NCI-H748 treated with DMSO at 0.1 percent for 48 hours (cell line): ENCODE measurements at regions not wholly inside any gene's neighbourhood (a gene's known extent, or its start where the extent isn't known, plus 50 kb on each side); places are given as distances from the start of the nearest gene placed in this dataset.
"Not testable (repeated sequence)": the region's sequence is repeated elsewhere in the genome, so short reads cannot be mapped to it uniquely, and the experiment has no call there.

Experiments used
- DNase-seq: peaks from one replicate; lab custom pipeline; 2025; lab: John Stamatoyannopoulos, UW

DNA sequence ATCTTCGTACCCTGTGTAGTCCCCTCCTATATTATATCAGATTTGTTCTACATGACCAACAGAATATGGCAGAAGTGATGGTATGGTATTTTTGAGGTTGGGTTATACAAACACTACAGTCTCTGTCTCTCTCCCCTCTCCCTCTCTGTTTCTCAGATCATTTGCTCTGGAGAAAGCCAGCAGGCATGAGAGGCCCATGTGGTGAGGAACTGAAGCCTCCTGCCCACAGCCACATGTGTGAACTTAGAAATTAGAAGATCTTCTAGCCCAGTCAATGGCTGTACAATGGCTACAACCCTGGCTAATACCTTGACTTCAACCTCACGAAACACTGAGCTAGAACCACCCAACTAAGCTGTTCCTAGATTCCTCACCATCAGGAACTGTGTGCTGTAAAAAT lies 250.6 kb downstream of the SMAD2 start:
- DNase-seq: no peak

GRCh38 chr18:47677952-47678351 lies 252.5 kb downstream of the SMAD2 start:
- no peak for DNase-seq

GRCh38 chr18:47669815-47670214 lies 260.6 kb downstream of the SMAD2 start:
- DNase-seq: no peak

GRCh38 chr18:47658498-47658897 lies 272.0 kb downstream of the SMAD2 start:
- no peak for DNase-seq

DNA sequence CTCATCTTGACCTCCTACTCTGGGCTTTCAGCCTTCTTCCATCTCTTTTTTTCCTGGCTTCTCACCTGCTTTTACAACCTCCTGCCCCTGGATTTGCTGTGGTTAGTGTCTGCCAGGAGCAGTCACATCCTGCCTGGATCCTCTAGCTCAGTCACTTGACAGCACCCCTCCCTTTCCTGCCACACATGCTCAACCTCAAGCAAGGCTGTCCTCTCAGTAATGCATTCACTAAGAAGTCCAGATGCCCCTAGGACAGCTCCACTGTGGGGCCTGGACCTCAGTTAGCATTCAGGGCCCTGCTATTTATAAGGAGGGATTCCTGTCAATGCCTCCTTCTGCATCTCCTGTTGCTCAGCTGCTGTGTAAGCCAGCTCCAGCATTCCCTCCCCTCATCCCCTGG lies 275.5 kb downstream of the SMAD2 start:
- no peak for DNase-seq

DNA sequence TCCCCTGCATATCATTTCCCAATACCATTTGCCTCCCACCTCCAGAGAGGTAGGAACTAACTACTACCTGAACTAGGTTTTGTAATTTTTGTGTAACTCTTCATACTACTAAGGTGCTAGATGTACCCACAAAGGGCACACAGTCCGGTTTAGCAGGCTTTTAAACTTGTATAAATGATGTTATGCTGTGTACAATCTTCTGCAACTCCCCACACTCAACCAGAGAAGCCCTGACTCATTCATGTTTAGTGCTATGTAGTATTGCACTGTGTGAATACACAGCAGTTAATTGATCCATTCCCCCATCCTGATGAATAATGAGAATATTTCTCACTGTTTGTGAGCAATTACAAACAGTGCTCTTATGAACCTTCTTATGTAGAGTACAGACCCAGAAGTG lies 285.6 kb downstream of the SMAD2 start:
- DNase-seq: no peak

GRCh38 chr18:47637551-47637950 lies 292.9 kb downstream of the SMAD2 start:
- not testable (repeated sequence) for DNase-seq

GRCh38 chr18:47635416-47635815 lies 295.0 kb downstream of the SMAD2 start:
- no peak for DNase-seq

DNA sequence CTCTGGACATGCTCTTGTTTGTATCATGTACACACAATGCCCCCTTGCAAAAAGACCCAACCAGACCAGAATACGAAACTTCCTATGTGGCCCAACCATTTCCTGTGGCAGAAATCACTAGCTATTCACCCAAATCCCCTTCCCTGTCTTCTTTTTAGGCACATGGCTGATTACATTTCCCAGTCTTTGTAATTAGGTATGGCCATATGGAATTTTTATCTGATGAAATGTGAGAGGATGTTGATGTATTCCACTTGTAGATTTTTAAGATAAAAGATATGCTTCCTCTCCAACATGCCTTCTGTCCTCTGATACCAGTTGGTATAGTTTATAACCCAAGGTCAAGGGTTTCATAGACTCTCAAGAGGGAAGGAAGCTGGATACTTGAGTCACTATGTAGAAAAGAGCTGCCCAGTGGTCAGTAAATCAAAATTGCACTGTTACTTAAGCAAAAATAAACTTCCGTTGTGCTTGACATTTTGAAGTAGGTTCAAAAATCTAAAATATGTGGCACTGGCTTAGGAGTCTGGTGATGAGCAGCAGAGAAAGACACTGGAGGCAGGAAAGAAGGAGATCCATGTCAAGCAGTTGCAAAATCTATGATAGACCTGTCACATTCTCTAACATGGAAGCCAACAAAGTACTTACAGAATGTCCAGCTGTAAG lies 297.4 kb downstream of the SMAD2 start:
- DNase-seq: no peak

DNA sequence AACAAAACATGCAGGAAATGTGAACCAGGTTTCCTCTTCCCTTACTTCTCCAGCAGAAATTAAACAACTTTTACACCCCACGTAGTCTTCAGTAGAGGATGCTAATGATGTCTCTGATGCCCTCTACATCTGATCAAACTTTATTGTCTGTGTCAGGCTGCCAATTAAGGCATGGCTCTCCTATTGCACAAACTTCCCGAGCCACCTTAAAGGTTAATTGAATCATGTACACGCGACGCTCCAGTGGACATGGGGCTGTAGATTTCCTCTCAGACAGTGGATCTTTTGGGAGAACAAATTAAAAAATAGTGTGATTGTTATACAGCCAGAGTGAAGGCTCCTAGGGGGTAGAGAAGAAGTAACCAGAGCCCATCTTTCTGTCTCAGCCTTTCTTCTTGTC lies 301.6 kb downstream of the SMAD2 start:
- no peak for DNase-seq

DNA sequence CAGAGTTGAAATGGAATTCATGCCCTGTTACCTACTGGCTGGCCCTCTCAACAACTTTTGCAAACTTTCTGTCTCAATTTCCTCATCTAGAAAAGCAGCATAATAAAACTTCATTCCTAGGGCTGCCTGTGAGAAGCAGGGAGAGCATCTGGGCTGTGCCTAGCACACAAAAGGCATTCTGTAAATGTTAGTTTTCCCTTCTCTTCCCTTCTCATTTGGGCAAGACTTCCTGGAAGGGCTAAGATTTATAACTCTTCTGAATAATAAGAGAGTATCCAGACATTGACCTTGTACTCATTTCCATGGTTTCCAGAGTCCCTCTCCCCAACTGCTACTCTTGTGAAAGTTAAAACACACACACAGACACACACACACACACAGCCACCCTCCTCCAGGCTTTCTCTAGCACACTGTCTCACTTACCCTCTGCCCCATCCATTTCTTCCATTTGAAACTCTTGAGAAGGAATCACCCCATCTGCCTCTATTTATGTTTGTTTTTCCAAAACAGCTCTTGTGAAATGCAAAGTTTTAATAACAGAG lies 302.1 kb downstream of the SMAD2 start:
- DNase-seq: no peak

- DNase-seq: no peak
These were observed 303.4 kb downstream of the SMAD2 start for GRCh38 chr18:47627030-47627429.

DNA sequence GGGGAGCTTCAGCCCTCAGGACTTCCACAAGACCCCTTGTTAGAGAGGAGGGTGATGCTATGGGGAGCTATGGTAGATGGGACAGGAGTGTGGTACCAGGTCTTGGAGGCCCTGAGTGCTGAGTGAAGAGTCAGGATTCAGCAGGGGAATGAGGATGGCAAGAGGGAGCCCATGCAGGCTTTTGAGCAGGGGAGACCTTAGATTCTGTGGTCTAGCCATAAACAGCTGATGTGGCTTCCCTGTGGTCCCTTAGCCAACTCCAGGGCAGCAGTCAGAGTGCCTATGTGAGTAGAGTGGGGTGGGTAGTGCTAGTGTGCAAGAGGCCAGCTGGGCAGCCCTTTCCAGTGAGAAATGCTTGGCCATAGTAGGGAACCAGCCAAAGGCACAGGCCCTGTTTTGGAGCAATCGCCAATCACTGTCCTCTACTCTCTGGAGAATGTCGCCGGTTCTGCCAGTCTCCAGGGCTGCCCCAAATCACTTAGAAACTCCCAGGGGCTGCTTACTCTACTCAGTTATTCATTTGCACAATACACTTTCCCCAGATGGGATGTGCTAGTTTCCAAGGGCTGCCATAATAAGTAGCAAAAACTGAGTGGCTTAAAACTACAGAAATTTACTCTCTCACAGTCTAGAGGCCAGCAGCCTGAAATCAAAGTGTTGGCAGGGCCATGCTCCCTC lies 310.5 kb downstream of the SMAD2 start:
- DNase-seq: no peak

GRCh38 chr18:47618758-47619157 lies 311.7 kb downstream of the SMAD2 start:
- no peak for DNase-seq

- DNase-seq: no peak
These were observed 315.4 kb downstream of the SMAD2 start for GRCh38 chr18:47615043-47615442.

DNA sequence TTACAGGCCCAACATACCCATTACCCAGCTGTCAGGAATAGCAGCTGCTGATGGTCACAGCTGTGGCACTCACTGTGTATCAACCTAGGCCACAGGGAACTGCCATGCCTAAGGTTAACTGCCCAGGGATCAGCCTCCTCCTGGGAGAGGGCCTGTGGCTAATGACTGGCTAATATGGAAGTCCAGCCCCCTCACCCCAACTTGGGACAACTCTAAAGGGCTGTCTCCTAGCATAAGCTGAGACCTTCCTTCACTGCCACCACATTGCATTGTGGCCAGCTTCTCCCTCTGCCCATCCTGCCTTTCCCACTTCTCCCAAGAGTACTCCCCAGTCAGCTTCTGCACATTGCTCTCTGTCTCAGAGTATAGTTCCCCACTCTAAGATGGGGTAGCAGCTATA lies 316.5 kb downstream of the SMAD2 start:
- no peak for DNase-seq

GRCh38 chr18:47611649-47612048 lies 318.8 kb downstream of the SMAD2 start:
- no peak for DNase-seq

- no peak for DNase-seq
These were observed 323.9 kb downstream of the SMAD2 start for GRCh38 chr18:47606526-47606925.

DNA sequence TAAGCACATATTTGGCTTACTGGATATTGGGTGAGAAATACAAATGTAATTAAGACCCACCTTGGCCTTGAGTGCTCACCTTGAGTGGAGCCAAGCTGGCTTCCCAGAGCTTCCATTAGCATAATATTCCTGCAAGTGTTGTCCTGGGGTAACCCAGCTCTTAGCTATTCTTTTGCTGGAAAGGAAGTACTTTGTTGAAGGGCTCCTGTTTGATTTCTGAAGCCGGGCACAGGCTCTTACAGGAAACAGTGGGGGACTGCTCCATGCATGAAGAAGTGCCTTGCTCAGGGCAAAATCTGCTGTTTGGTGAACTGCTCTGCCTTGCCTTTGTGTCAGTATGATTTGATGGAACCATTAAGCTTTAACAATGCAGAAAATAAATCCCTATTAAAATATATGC lies 325.4 kb downstream of the SMAD2 start:
- DNase-seq: no peak

GRCh38 chr18:47604021-47604420 lies 326.4 kb downstream of the SMAD2 start:
- no peak for DNase-seq

GRCh38 chr18:47603158-47603557 lies 327.3 kb downstream of the SMAD2 start:
- DNase-seq: no peak

GRCh38 chr18:47602273-47602897 lies 328.1 kb downstream of the SMAD2 start:
- no peak for DNase-seq

DNA sequence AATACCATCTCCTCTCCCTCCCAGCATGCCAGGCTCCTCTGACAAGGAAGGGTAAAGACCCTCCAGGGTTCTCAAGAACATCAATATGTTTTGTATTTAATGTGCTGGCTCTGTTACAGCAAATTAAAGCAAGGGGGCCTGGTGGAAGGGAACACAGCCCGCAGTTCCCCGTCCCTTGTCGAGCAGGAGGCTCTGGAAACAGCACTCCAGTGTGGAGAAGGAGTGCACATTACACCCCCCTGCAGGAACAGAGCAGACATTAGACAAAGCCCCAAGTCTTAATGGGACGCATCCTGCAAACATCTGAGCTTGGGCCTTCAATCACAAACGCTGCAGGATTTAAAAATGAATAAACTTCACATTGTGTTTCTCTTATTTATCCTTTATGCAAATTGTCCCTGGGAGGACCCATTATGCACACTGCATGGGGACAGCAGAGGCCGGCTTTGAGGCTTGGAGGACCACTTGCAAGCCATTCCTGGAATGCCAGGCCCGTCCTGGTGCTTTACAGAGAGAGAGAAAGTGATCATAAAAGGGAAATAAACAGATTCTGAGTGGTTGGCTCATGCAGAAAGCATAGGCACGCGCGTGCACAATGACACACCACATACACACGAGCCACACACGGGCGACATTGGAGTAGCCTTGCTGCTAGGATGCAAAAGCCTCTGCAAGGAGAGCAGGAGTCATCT lies 328.7 kb downstream of the SMAD2 start:
- DNase-seq: no peak
